ENCODE measurements at regions not wholly inside any gene's neighbourhood (a gene's known extent, or its start where the extent isn't known, plus 50 kb on each side); places are given as distances from the start of the nearest gene placed in this dataset.

DNA sequence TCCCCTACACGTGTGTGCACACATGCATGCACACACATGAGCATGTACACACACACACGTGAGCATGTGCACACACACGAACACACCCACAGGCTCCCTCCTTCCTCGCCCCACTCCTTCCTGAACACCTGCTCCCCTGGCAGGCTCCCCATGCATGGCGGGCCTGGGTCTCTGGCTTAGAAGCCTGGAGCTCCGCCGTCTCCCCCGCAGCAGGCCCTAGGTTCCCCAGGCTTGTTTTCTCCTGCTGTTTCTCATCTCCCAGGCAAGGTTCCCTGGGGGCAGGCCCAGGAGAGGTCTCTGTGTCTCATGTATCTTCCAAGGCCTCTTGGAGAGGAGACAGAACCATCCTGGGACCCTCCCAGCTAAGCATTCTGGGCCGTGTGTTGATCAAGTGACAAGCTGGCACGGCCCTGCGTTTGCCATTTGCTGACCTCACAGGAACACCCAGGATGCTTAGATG is 202.3 kb upstream of the CIBAR2 start:
- no peak for DNase-seq (ENCODE audit: low spot score)
- H3K4me1 ChIP-seq (ENCODE audit: insufficient read depth, low read length), result peaks cover 47% of the 10 kb centered on the region
- H3K79me2 ChIP-seq (ENCODE audit: insufficient read depth, low read length), result no peaks in the 10 kb centered on the region
- H4K20me1 ChIP-seq (ENCODE audit: insufficient read depth, low read length), result peaks cover 18% of the 10 kb centered on the region; the same call in 1 of the 2 replicates
- no peaks in the 10 kb centered on the region for H3K36me3 ChIP-seq (replicated peaks in 1 of 2; ENCODE audit: control insufficient read depth in 1 of 2, insufficient read depth in 2 of 2, low read length in 2 of 2)
- BruUV-seq (replicated peaks), result no TSS peak
- WGBS (ENCODE audit: low lambda C conversion rate), result 72% methylated on average over 11 of the region's 11 CpGs
- H3K9ac ChIP-seq (ENCODE audit: insufficient read depth, low read depth, low read length), result no peak overlapping the region
- in situ Hi-C loops (cut with HindIII; ENCODE audit: extremely low pct_ligation_motif_present, low pct_unique_long_range_greater_than_20kb), result no loop called here
- intact Hi-C loops (cut with micrococcal nuclease; ENCODE audit: unreplicated experiment), result no loop called here
- ATAC-seq, result no peak
- CTCF ChIA-PET (ENCODE audit: low intra/inter-chr PET ratio, low total read pairs), result no interaction called here
- POLR2A ChIA-PET, result no interaction called here
- TF ChIP-seq, protein P1, sequence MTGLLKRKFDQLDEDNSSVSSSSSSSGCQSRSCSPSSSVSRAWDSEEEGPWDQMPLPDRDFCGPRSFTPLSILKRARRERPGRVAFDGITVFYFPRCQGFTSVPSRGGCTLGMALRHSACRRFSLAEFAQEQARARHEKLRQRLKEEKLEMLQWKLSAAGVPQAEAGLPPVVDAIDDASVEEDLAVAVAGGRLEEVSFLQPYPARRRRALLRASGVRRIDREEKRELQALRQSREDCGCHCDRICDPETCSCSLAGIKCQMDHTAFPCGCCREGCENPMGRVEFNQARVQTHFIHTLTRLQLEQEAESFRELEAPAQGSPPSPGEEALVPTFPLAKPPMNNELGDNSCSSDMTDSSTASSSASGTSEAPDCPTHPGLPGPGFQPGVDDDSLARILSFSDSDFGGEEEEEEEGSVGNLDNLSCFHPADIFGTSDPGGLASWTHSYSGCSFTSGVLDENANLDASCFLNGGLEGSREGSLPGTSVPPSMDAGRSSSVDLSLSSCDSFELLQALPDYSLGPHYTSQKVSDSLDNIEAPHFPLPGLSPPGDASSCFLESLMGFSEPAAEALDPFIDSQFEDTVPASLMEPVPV (CRISPR knock-in tag; IDR thresholded peaks at IDR 0.05), result no peak
- TF ChIP-seq, protein P2, sequence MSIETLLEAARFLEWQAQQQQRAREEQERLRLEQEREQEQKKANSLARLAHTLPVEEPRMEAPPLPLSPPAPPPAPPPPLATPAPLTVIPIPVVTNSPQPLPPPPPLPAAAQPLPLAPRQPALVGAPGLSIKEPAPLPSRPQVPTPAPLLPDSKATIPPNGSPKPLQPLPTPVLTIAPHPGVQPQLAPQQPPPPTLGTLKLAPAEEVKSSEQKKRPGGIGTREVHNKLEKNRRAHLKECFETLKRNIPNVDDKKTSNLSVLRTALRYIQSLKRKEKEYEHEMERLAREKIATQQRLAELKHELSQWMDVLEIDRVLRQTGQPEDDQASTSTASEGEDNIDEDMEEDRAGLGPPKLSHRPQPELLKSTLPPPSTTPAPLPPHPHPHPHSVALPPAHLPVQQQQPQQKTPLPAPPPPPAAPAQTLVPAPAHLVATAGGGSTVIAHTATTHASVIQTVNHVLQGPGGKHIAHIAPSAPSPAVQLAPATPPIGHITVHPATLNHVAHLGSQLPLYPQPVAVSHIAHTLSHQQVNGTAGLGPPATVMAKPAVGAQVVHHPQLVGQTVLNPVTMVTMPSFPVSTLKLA (IDR thresholded peaks at IDR 0.05), result peak; percentile 56; the same call in 1 of the 2 replicates
- FAIRE-seq, result no peak
- H3K4me2 ChIP-seq (ENCODE audit: low read depth, low read length), result no peak overlapping the region
- no peak overlapping the region for H2AFZ ChIP-seq (ENCODE audit: low read length)
- peaks cover 14 to 17% of the 10 kb centered on the region in 2 experiments; a peak in 2 of 5 replicates for H3K27me3 ChIP-seq (ENCODE audit: control insufficient read depth in 1 of 2, insufficient read depth in 2 of 2, low read length in 2 of 2)
- no peak overlapping the region for H3K27ac ChIP-seq (ENCODE audit: extremely low read length, insufficient read depth, low read length)
- no peak overlapping the region for H3K4me3 ChIP-seq (replicated peaks in 1 of 3; ENCODE audit: insufficient read depth in 1 of 3, low read depth in 2 of 3, low read length in 3 of 3)
- H3K9me3 ChIP-seq (ENCODE audit: low read length), result no peaks in the 10 kb centered on the region

DNA sequence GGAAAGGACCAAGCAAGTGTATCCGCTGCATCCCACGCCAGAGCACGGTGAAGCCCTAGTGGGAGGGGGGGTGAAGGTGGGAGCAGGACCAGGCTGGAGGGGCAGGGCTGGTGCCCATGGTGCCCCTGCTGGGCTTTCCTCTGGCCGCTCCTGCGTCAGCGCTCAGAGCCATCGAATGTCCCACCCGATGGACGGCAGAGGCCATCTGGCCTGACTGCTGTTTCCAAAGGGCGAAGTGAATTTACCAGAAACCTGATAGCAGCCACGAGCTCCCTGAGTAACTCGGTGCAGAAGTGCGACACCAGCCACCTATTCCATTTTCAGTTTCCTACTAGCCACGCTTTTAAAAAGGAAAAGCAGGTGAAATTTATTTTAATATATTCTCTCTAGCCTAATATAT is 203.6 kb upstream of the CIBAR2 start:
- in situ Hi-C loops (cut with HindIII; ENCODE audit: extremely low pct_ligation_motif_present, low pct_unique_long_range_greater_than_20kb), result no loop called here
- ChIA-PET POLR2A (no interaction called here), CTCF (ENCODE audit: low intra/inter-chr PET ratio, low total read pairs) (interaction anchor here (1.4 to 1.9 kb wide), 3 partner anchors 12 to 40 kb away, joined by 5 to 12 read pairs (median 10); no protein-coding TSS in a partner anchor)
- no peak overlapping the region for H3K27ac ChIP-seq (ENCODE audit: extremely low read length, insufficient read depth, low read length)
- TF ChIP-seq FOSL2 (CRISPR knock-in tag; IDR thresholded peaks at IDR 0.05) (no peak), PITX1 (CRISPR knock-in tag; IDR thresholded peaks at IDR 0.05) (0 out of 2 replicates have a peak, but pooled peaks have one; percentile 11), ZNF24 (IDR thresholded peaks at IDR 0.05) (no peak), TMF1 (CRISPR knock-in tag; IDR thresholded peaks at IDR 0.05; ENCODE audit: low read depth) (0 out of 2 replicates have a peak, but pooled peaks have one; percentile 4)
- H3K9ac ChIP-seq (ENCODE audit: insufficient read depth, low read depth, low read length), result no peak overlapping the region
- H3K36me3 ChIP-seq (replicated peaks in 1 of 2; ENCODE audit: control insufficient read depth in 1 of 2, insufficient read depth in 2 of 2, low read length in 2 of 2), result no peaks in the 10 kb centered on the region
- H3K4me3 ChIP-seq (replicated peaks in 1 of 3; ENCODE audit: insufficient read depth in 1 of 3, low read depth in 2 of 3, low read length in 3 of 3), result no peak overlapping the region
- no peak for DNase-seq (ENCODE audit: low spot score)
- no TSS peak for BruUV-seq (replicated peaks)
- intact Hi-C loops (cut with micrococcal nuclease; ENCODE audit: unreplicated experiment), result loop anchor here (2.0 kb wide), 1 partner anchor 15 kb away; no protein-coding TSS in a partner anchor
- H3K4me1 ChIP-seq (ENCODE audit: insufficient read depth, low read length), result peaks cover 37% of the 10 kb centered on the region
- H3K4me2 ChIP-seq (ENCODE audit: low read depth, low read length), result no peak overlapping the region
- no peaks in the 10 kb centered on the region for H3K9me3 ChIP-seq (ENCODE audit: low read length)
- WGBS (ENCODE audit: low lambda C conversion rate), result 89% methylated on average over 14 of the region's 14 CpGs
- no peak for FAIRE-seq
- H3K27me3 ChIP-seq (ENCODE audit: control insufficient read depth in 1 of 2, insufficient read depth in 2 of 2, low read length in 2 of 2), result peaks cover 17 to 18% of the 10 kb centered on the region in 2 experiments; a peak in 3 of 5 replicates
- peaks cover 16% of the 10 kb centered on the region; the same call in 1 of the 2 replicates for H4K20me1 ChIP-seq (ENCODE audit: insufficient read depth, low read length)
- ATAC-seq, result no peak
- H3K79me2 ChIP-seq (ENCODE audit: insufficient read depth, low read length), result no peaks in the 10 kb centered on the region
- H2AFZ ChIP-seq (ENCODE audit: low read length), result no peak overlapping the region
